ENCODE measurements at regions not wholly inside any gene's neighbourhood (a gene's known extent, or its start where the extent isn't known, plus 50 kb on each side); places are given as distances from the start of the nearest gene placed in this dataset.

DNA sequence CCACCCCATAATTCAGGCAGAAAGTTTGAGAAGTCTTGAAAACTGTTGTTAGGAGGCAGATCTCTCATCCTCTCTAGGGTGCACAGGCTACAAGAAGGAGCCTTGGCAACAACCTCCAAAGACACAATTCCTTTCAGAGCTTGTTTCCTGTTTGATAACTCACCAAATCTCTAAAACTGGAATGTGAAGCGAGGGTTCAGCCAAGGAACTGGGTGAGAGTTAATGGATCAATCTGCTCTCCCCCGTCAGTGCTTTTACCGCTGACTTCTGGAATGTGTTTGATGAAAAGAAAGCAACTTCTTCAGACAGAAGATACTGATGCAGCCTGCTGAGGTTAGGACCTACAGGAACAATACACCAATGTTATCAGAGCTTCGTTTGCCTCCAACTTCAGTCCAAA lies 171.8 kb upstream of the BMP2 start:
- TF ChIP-seq FOXP4 (CRISPR knock-in tag; IDR thresholded peaks at IDR 0.05) = no peak
- TF ChIP-seq ZNF138 (CRISPR knock-in tag; conservative IDR thresholded peaks at IDR 0.05) = no peak
- no peak for TF ChIP-seq CTCF (IDR thresholded peaks at IDR 0.05)
- TF ChIP-seq, protein P1, sequence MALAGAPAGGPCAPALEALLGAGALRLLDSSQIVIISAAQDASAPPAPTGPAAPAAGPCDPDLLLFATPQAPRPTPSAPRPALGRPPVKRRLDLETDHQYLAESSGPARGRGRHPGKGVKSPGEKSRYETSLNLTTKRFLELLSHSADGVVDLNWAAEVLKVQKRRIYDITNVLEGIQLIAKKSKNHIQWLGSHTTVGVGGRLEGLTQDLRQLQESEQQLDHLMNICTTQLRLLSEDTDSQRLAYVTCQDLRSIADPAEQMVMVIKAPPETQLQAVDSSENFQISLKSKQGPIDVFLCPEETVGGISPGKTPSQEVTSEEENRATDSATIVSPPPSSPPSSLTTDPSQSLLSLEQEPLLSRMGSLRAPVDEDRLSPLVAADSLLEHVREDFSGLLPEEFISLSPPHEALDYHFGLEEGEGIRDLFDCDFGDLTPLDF (CRISPR knock-in tag; IDR thresholded peaks at IDR 0.05) = no peak
- no peak for TF ChIP-seq IRF2 (CRISPR knock-in tag; IDR thresholded peaks at IDR 0.05; ENCODE audit: borderline replicate concordance, low read depth)
- no peak for TF ChIP-seq ZNF232 (CRISPR knock-in tag; IDR thresholded peaks at IDR 0.05)
- TF ChIP-seq RELA (CRISPR knock-in tag; IDR thresholded peaks at IDR 0.05; ENCODE audit: borderline replicate concordance) = no peak
